NB4 (cell line): ENCODE measurements at regions not wholly inside any gene's neighbourhood (a gene's known extent, or its start where the extent isn't known, plus 50 kb on each side); places are given as distances from the start of the nearest gene placed in this dataset.

Source experiments
- MYC ChIP-seq: IDR thresholded peaks from 2 replicates; pipeline ENCODE4 v1.6.1; 2011; ENCODE audit warnings: low read depth, low read length
- POLR2A ChIP-seq: IDR thresholded peaks from 2 replicates; pipeline ENCODE4 v1.6.1; 2011; ENCODE audit warnings: mild to moderate bottlenecking; ENCODE audit not compliant: insufficient read length; ENCODE audit errors: extremely low read depth
- TF ChIP-seq, protein P1 (sequence below): IDR thresholded peaks from one replicate; pipeline ENCODE4 v1.5.1; 2012; ENCODE audit warnings: low read depth, low read length
- TF ChIP-seq, protein P2 (sequence below): IDR thresholded peaks from 2 replicates; pipeline ENCODE4 v1.6.1; 2011; ENCODE audit warnings: low read depth, low read length

DNA sequence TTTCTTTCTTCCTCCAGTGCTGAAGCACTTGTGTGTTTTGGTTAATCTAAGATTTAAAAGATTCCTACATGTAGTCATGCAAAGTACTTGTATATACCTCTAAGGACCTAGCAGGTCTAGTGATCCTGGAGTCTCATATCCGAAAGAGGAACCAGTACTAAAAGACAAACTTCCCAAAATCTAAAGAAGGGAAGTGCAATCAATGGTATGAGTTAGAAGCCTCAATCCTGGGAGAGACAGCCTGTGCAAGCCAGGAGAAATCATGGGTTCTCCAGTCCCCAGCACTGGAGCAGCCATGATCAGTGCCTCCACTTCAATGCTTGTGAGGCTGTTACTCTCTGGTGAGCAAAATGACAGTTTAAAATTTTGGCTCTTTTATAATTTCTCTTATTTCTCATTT lies 277.4 kb downstream of the DAD1 start:
- TF ChIP-seq, protein P1, sequence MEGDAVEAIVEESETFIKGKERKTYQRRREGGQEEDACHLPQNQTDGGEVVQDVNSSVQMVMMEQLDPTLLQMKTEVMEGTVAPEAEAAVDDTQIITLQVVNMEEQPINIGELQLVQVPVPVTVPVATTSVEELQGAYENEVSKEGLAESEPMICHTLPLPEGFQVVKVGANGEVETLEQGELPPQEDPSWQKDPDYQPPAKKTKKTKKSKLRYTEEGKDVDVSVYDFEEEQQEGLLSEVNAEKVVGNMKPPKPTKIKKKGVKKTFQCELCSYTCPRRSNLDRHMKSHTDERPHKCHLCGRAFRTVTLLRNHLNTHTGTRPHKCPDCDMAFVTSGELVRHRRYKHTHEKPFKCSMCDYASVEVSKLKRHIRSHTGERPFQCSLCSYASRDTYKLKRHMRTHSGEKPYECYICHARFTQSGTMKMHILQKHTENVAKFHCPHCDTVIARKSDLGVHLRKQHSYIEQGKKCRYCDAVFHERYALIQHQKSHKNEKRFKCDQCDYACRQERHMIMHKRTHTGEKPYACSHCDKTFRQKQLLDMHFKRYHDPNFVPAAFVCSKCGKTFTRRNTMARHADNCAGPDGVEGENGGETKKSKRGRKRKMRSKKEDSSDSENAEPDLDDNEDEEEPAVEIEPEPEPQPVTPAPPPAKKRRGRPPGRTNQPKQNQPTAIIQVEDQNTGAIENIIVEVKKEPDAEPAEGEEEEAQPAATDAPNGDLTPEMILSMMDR = no peak
- TF ChIP-seq POLR2A = no peak
- TF ChIP-seq, protein P2, sequence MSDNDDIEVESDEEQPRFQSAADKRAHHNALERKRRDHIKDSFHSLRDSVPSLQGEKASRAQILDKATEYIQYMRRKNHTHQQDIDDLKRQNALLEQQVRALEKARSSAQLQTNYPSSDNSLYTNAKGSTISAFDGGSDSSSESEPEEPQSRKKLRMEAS = no peak
- TF ChIP-seq MYC = no peak
